IMR-90 (cell line): ENCODE measurements at regions not wholly inside any gene's neighbourhood (a gene's known extent, or its start where the extent isn't known, plus 50 kb on each side); places are given as distances from the start of the nearest gene placed in this dataset.

Experiments used
- ATAC-seq: fragments of 200-7000 bp; cut with Tn5 transposase; 2 replicates; pipeline ENCODE4 v1.9.1; 2020; ENCODE audit warnings: low read depth, mild to moderate bottlenecking, moderate library complexity
- BruUV-seq: library from RNA; stranded (reverse); fragments of 400-500 nt; replicated peaks from 2 replicates; lab custom pipeline; 2021; lab: Mats Ljungman, UMichigan
- CTCF ChIA-PET: fragments of 300-600 bp; formaldehyde crosslinking; extraction: SDS; loops from one replicate; lab custom pipeline; 2021; ENCODE audit warnings: antibody characterized with exemption; lab: Yijun Ruan, JAX
- POLR2A ChIA-PET: fragments of 300-600 bp; sonication (Branson Sonifier 250); formaldehyde crosslinking; loops from one replicate; lab custom pipeline; 2022; ENCODE audit warnings: antibody characterized with exemption; ENCODE audit not compliant: unreplicated experiment; lab: Charles Lee
- DNase-seq: peaks from one replicate; pipeline ENCODE4 v3.0.0; 2013
- H2AFZ ChIP-seq: replicated peaks from 2 replicates; pipeline ENCODE3; 2013; ENCODE audit warnings: low read length, mild to moderate bottlenecking; ENCODE audit not compliant: poor library complexity
- H2AK5ac ChIP-seq: 2 replicates; pipeline ENCODE4 v1.6.1; 2013; ENCODE audit warnings: low read depth, low read length, inconsistent platforms
- H2AK9ac ChIP-seq: replicated peaks from 2 replicates; pipeline ENCODE3; 2013; ENCODE audit warnings: mild to moderate bottlenecking, low read depth, low read length, moderate library complexity; ENCODE audit not compliant: poor library complexity
- H2BK120ac ChIP-seq: 2 replicates; pipeline ENCODE4 v1.6.1; 2013; ENCODE audit warnings: low read depth, low read length, inconsistent platforms
- H2BK15ac ChIP-seq: 3 replicates; pipeline ENCODE4 v1.6.1; 2013; ENCODE audit warnings: low read depth, low read length, inconsistent platforms
- H2BK20ac ChIP-seq: 2 replicates; pipeline ENCODE4 v1.6.1; 2013; ENCODE audit warnings: low read depth, mild to moderate bottlenecking, inconsistent platforms, low read length, moderate library complexity
- H2BK5ac ChIP-seq: 2 replicates; pipeline ENCODE4 v1.6.1; 2013; ENCODE audit warnings: mild to moderate bottlenecking, low read depth, low read length, inconsistent platforms; ENCODE audit not compliant: poor library complexity, severe bottlenecking
- H3K14ac ChIP-seq: replicated peaks from 2 replicates; pipeline ENCODE4 v1.6.1; 2013; ENCODE audit warnings: low read depth, low read length, inconsistent platforms
- H3K18ac ChIP-seq: 2 replicates; pipeline ENCODE4 v1.6.1; 2013; ENCODE audit warnings: low read depth, low read length, control low read depth
- H3K23ac ChIP-seq: 2 replicates; pipeline ENCODE4 v1.6.1; 2013; ENCODE audit warnings: low read depth, low read length, inconsistent platforms
- H3K27ac ChIP-seq: 2 replicates; pipeline ENCODE4 v1.5.1; 2013; ENCODE audit warnings: mild to moderate bottlenecking, control low read depth, low read length; ENCODE audit not compliant: insufficient read depth
- H3K27me3 ChIP-seq: 2 replicates; pipeline ENCODE4 v1.6.1; 2013; ENCODE audit warnings: low read length; ENCODE audit not compliant: control insufficient read depth, insufficient read depth
- H3K36me3 ChIP-seq: 2 replicates; pipeline ENCODE4 v1.6.1; 2013; ENCODE audit warnings: low read length, mixed read lengths; ENCODE audit not compliant: control insufficient read depth, insufficient read depth
- H3K4ac ChIP-seq: 2 replicates; pipeline ENCODE4 v1.6.1; 2013; ENCODE audit warnings: low read depth, low read length, inconsistent platforms
- H3K4me1 ChIP-seq: 2 replicates; pipeline ENCODE4 v1.6.1; 2013; ENCODE audit warnings: low read length, mixed read lengths; ENCODE audit not compliant: control insufficient read depth, insufficient read depth
- H3K4me2 ChIP-seq: 2 replicates; pipeline ENCODE4 v1.6.1; 2013; ENCODE audit warnings: low read depth, mild to moderate bottlenecking, control low read depth, low read length, moderate library complexity
- H3K4me3 ChIP-seq: 2 replicates; pipeline ENCODE4 v1.5.1; 2013; ENCODE audit warnings: low read depth, mild to moderate bottlenecking, control low read depth, low read length, moderate library complexity; ENCODE audit not compliant: insufficient read depth
- H3K56ac ChIP-seq: 2 replicates; pipeline ENCODE4 v1.6.1; 2013; ENCODE audit warnings: low read length, inconsistent platforms; ENCODE audit not compliant: insufficient read depth; ENCODE audit errors: extremely low read depth
- H3K79me1 ChIP-seq, 2 experiments: 2 replicates each; pipeline ENCODE4 v1.6.1; 2013; ENCODE audit warnings: low read length in 2 of 2, inconsistent platforms in 1 of 2, low read depth in 1 of 2
- H3K9ac ChIP-seq: 2 replicates; pipeline ENCODE4 v1.6.1; 2013; ENCODE audit warnings: low read depth, low read length, control low read depth
- H3K9me1 ChIP-seq: 2 replicates; pipeline ENCODE4 v1.6.1; 2013; ENCODE audit warnings: low read length, inconsistent platforms; ENCODE audit not compliant: insufficient read depth
- H3K9me3 ChIP-seq: 2 replicates; pipeline ENCODE4 v1.6.1; 2013; ENCODE audit warnings: low read length; ENCODE audit not compliant: control insufficient read depth, insufficient read depth
- H4K20me1 ChIP-seq: 2 replicates; pipeline ENCODE4 v1.6.1; 2013; ENCODE audit warnings: low read length, inconsistent platforms; ENCODE audit not compliant: insufficient read depth
- H4K5ac ChIP-seq: 2 replicates; pipeline ENCODE4 v1.6.1; 2013; ENCODE audit warnings: mild to moderate bottlenecking, low read depth, low read length, control low read depth
- H4K8ac ChIP-seq, 2 experiments: 2 replicates each; pipeline ENCODE4 v1.6.1; 2013; ENCODE audit warnings: low read depth in 2 of 2, low read length in 2 of 2, control low read depth in 1 of 2, inconsistent platforms in 1 of 2
- H4K91ac ChIP-seq: 2 replicates; pipeline ENCODE4 v1.6.1; 2013; ENCODE audit warnings: low read depth, low read length, inconsistent platforms; ENCODE audit not compliant: insufficient read depth
- FOS ChIP-seq: fragments of 150-350 bp; IDR thresholded peaks from 2 replicates; pipeline ENCODE4 v1.6.1; 2016; ENCODE audit warnings: low read depth, low read length
- MAZ ChIP-seq: IDR thresholded peaks from 2 replicates; pipeline ENCODE4 v1.6.1; 2012; ENCODE audit warnings: low read depth, mild to moderate bottlenecking, low read length, improper control_type of control experiment, moderate library complexity, borderline replicate concordance
- NFE2L2 ChIP-seq: fragments of 150-350 bp; IDR thresholded peaks from 2 replicates; pipeline ENCODE4 v1.6.1; 2016; ENCODE audit warnings: low read depth, mild to moderate bottlenecking, low read length
- POLR2A ChIP-seq: IDR thresholded peaks from 2 replicates; pipeline ENCODE4 v1.6.1; 2012; ENCODE audit warnings: mild to moderate bottlenecking, low read depth, low read length
- RAD21 ChIP-seq: IDR thresholded peaks from 2 replicates; pipeline ENCODE4 v1.6.1; 2012; ENCODE audit warnings: low read length, improper control_type of control experiment
- RFX5 ChIP-seq: IDR thresholded peaks from 2 replicates; pipeline ENCODE4 v1.8.0; 2012; ENCODE audit warnings: low read depth, mild to moderate bottlenecking, low read length, moderate library complexity
- SMC3 ChIP-seq: fragments of 150-350 bp; IDR thresholded peaks from 2 replicates; pipeline ENCODE4 v1.6.1; 2016; ENCODE audit warnings: low read depth, mild to moderate bottlenecking, antibody characterized with exemption, low read length, moderate library complexity
- WGBS, 2 experiments: methylation state at CpG; one replicate each; pipeline versions ENCODE4 v1.1.5 to v1.1.7; 2013; ENCODE audit warnings: missing lambda C conversion rate in 2 of 2; ENCODE audit not compliant: insufficient read length in 1 of 2; ENCODE audit errors: extremely low coverage in 2 of 2; 5-methylcytosine and 5-hydroxymethylcytosine counted together
- dilution Hi-C: fragments of 300-500 bp; cut with HindIII; formaldehyde crosslinking; loops from one replicate; pipeline ENCODE4 v1.14.3; 2018; ENCODE audit warnings: low sequenced_read_pairs; ENCODE audit not compliant: unreplicated experiment
- in situ Hi-C: fragments of 300-500 bp; cut with MboI; formaldehyde crosslinking; loops from 3 replicates; pipeline ENCODE4 v1.14.3; 2019; ENCODE audit warnings: low sequenced_read_pairs, inconsistent platforms, mixed read lengths
- intact Hi-C: fragments of 100-400 bp; cut with micrococcal nuclease; formaldehyde crosslinking; loops from 2 replicates; pipeline ENCODE4 v1.10.0; 2022
- TF ChIP-seq, protein P1 (sequence below): conservative IDR thresholded peaks from 2 replicates; pipeline ENCODE4 v1.5.1; 2012; ENCODE audit warnings: mild to moderate bottlenecking, low read depth, low read length, improper control_type of control experiment
- TF ChIP-seq, protein P2 (sequence below): fragments of 150-350 bp; IDR thresholded peaks from 2 replicates; pipeline ENCODE4 v1.6.1; 2016; ENCODE audit warnings: low read depth, mild to moderate bottlenecking, low read length, moderate library complexity, borderline replicate concordance

DNA sequence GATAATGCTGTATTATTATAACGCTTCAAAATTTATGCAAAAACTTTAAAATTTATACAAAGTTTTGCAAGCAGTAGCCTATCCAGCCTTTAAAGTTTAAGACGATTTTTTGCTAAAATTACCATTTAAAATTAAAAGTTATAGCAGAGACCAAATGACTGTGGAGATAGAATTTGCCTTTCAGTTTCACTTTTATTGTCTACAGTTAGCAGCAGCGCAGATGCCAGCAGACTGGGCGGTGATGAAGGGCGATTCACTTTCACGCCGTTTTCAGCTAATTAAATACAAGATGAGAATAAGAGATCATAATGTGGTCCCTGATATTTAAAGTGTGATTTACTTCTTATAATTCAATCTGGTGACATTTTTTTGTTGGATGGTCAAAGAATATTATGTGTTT lies 1381.5 kb upstream of the ADGRL3 start:
- no peak overlapping the region for H3K27ac ChIP-seq
- H3K4me2 ChIP-seq, result no peak overlapping the region
- H2AFZ ChIP-seq, result no peak overlapping the region
- ATAC-seq, result no peak
- H3K9me3 ChIP-seq, result no peaks in the 10 kb centered on the region
- in situ Hi-C loops, result no loop called here
- DNase-seq, result no peak
- ChIA-PET POLR2A (no interaction called here), CTCF (no interaction called here)
- no peak overlapping the region for H2BK15ac ChIP-seq
- dilution Hi-C loops, result no loop called here
- H3K36me3 ChIP-seq, result no peaks in the 10 kb centered on the region
- BruUV-seq, result no TSS peak
- TF ChIP-seq POLR2A (no peak), FOS (no peak), NFE2L2 (no peak), SMC3 (no peak), RAD21 (no peak), MAZ (no peak), RFX5 (no peak)
- TF ChIP-seq, protein P1, sequence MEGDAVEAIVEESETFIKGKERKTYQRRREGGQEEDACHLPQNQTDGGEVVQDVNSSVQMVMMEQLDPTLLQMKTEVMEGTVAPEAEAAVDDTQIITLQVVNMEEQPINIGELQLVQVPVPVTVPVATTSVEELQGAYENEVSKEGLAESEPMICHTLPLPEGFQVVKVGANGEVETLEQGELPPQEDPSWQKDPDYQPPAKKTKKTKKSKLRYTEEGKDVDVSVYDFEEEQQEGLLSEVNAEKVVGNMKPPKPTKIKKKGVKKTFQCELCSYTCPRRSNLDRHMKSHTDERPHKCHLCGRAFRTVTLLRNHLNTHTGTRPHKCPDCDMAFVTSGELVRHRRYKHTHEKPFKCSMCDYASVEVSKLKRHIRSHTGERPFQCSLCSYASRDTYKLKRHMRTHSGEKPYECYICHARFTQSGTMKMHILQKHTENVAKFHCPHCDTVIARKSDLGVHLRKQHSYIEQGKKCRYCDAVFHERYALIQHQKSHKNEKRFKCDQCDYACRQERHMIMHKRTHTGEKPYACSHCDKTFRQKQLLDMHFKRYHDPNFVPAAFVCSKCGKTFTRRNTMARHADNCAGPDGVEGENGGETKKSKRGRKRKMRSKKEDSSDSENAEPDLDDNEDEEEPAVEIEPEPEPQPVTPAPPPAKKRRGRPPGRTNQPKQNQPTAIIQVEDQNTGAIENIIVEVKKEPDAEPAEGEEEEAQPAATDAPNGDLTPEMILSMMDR, result no peak
- TF ChIP-seq, protein P2, sequence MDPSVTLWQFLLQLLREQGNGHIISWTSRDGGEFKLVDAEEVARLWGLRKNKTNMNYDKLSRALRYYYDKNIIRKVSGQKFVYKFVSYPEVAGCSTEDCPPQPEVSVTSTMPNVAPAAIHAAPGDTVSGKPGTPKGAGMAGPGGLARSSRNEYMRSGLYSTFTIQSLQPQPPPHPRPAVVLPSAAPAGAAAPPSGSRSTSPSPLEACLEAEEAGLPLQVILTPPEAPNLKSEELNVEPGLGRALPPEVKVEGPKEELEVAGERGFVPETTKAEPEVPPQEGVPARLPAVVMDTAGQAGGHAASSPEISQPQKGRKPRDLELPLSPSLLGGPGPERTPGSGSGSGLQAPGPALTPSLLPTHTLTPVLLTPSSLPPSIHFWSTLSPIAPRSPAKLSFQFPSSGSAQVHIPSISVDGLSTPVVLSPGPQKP, result no peak
- H4K20me1 ChIP-seq, result no peaks in the 10 kb centered on the region
- no peaks in the 10 kb centered on the region for H3K27me3 ChIP-seq
- no peak overlapping the region for H3K18ac ChIP-seq
- H3K14ac ChIP-seq, result no peak overlapping the region
- H3K4me1 ChIP-seq, result no peaks in the 10 kb centered on the region
- H3K9ac ChIP-seq, result no peak overlapping the region
- H3K79me1 ChIP-seq, result no peaks in the 10 kb centered on the region
- H2BK20ac ChIP-seq, result no peak overlapping the region
- H2BK5ac ChIP-seq, result no peak overlapping the region
- no peak overlapping the region for H2AK5ac ChIP-seq
- intact Hi-C loops, result no loop called here
- H3K4me3 ChIP-seq, result no peak overlapping the region
- no CpG with 5 or more reads among the region's 7 CpGs for WGBS, 2 experiments
- no peak overlapping the region for H3K56ac ChIP-seq
- H4K5ac ChIP-seq, result no peak overlapping the region
- no peak overlapping the region for H3K23ac ChIP-seq
- H3K4ac ChIP-seq, result no peak overlapping the region
- no peak overlapping the region for H2AK9ac ChIP-seq
- no peaks in the 10 kb centered on the region for H3K9me1 ChIP-seq
- no peak overlapping the region for H4K8ac ChIP-seq
- no peak overlapping the region for H2BK120ac ChIP-seq
- no peak overlapping the region for H4K91ac ChIP-seq
